GM21390 (cell line): ENCODE measurements at regions not wholly inside any gene's neighbourhood (a gene's known extent, or its start where the extent isn't known, plus 50 kb on each side); places are given as distances from the start of the nearest gene placed in this dataset.
"Not testable (repeated sequence)": the region's sequence is repeated elsewhere in the genome, so short reads cannot be mapped to it uniquely, and the experiment has no call there.

Experiments
- ATAC-seq: cut with Tn5 transposase; IDR thresholded peaks from one replicate; pipeline ENCODE4 v1.9.1; 2021; ENCODE audit not compliant: unreplicated experiment

DNA sequence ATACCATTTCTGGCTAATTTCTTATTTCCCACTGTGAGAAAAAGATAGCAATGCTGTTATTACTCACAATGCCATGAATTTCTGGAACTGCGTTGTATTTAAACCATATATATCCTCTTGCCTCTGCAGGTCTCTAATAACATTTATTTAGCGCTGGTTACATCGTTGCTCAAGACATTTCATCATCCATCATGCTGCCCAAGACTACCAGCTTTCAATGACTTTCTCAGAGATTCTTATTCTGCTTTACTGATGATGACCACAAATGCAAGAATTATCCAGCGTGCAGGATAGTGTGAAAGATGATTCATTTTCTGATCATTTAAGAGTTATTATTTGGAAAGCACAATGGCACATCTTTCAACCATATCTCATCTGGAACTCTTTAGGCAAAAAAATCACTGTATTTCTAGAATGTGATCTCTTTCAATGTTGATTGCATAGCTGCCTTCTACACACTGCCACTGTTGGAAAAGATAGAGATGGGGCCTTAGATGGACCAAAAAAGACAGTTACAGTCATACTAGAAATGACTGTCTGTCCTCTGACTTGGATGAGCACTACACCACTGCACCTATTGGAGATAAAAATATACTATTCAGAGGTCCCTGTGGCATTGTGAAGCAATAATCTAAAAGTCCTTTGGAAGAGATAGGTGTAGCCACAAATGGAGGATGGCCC is 716.1 kb downstream of the NSUN3 start:
- no peak for ATAC-seq

- no peak for ATAC-seq
Measured at GRCh38 chr3:94779699-94780098, 716.8 kb downstream of the NSUN3 start.

DNA sequence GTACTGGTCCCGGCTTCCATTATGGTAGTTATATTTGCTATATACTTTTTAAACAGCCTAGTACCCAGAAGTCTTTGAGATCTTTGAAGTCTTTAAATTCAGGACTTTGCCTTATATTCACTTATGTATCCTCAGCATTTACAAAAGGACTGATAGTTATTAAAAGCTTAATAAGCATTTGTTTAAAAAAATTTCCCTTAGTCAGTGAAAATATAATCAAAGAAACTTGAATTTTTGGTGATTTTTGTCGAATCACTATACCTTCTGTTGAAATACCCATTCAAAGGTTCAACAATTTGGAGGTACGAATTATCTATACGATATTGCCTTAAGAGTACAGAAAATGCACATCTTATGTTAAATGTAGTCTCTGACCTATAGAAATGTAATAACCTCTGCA is 721.4 kb downstream of the NSUN3 start:
- no peak for ATAC-seq

GRCh38 chr3:94787066-94787465 is 724.2 kb downstream of the NSUN3 start:
- no peak for ATAC-seq

- ATAC-seq, result no peak
Measured at GRCh38 chr3:94787734-94788270, 724.9 kb downstream of the NSUN3 start.

DNA sequence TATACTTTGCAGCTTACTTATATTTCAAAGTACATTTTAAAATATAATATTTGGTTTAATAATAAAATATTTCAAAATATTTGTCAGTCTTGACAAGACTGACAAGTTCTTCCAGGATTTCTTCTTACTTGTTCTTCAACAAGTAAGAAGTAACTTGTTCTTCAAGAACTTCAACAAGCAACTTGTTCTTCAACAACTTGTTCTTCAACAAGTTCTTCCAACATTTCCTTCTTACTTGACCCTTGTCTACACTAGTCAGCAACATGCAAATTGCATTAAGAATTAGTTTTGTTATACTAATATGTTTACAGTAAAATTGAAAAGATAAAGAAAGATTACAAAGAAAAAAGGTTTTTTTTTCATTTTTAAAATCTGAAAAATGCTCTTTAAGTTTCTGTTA is 731.7 kb downstream of the NSUN3 start:
- no peak for ATAC-seq

- no peak for ATAC-seq
Measured at GRCh38 chr3:94799420-94800060, 736.7 kb downstream of the NSUN3 start.

- no peak for ATAC-seq
Measured at GRCh38 chr3:94811836-94812235, 749.0 kb downstream of the NSUN3 start.

GRCh38 chr3:94821241-94821640 is 758.4 kb downstream of the NSUN3 start:
- no peak for ATAC-seq

GRCh38 chr3:94822298-94822697 is 759.4 kb downstream of the NSUN3 start:
- no peak for ATAC-seq

DNA sequence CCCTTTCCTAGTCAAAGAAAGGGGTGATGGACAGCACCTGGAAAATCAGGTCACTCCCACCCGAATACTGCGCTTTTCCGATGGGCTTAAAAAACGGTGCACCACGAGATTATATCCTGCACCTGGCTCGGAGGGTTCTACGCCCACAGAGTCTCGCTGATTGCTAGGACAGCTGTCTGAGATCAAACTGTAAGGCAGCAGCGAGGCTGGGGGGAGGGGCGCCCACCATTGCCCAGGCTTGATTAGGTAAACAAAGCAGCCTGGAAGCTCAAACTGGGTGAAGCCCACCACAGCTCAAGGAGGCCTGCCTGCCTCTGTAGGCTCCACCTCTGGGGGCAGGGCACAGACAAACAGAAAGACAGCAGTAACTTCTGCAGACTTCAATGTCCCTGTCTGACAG is 783.4 kb downstream of the NSUN3 start:
- ATAC-seq, result not testable (repeated sequence)

DNA sequence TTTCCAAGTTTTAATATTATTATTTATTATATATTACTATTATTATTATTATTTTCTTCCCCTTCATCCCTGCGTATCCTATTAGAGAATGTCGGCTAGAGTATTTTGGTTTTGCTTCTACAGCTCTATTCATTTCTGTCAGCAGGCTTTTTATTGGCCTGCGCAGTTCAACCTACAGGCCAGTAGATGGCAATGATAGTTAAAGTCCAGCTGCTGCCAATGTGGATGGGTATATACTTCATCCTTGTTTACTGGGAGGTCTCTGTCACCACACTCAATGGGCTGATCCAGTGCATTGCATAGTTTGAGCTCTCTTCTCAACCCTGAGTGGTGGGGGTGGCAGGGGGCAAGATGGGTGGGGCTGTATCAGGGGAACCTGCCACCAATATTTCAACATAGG is 799.8 kb downstream of the NSUN3 start:
- no peak for ATAC-seq

DNA sequence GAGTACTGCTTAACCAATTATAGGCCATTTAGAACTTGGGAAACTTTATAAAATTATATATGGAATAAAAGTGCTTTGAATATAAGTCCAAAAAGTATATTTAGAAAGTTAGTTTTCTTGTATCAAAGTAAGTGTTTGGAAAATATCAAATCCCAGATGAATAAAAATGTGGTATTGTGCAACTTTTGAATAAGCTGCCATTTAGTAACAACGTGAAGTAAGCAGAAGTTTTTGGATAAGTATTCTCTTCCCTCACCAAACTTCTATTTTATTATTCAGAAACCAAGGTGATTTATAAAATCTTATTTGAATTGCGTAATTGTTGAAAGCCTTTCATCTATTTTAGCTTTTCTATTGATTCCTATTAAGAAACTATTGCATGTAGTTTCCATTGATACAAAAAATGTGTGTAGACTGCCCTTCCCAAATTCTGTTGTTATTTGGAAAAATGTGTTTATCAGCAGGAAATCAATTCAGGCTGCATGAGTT is 806.2 kb downstream of the NSUN3 start:
- no peak for ATAC-seq

- ATAC-seq, result no peak
Measured at GRCh38 chr3:94873751-94874150, 810.9 kb downstream of the NSUN3 start.

GRCh38 chr3:94875149-94875548 is 812.3 kb downstream of the NSUN3 start:
- ATAC-seq, result no peak

GRCh38 chr3:94887065-94887464 is 824.2 kb downstream of the NSUN3 start:
- ATAC-seq, result no peak

DNA sequence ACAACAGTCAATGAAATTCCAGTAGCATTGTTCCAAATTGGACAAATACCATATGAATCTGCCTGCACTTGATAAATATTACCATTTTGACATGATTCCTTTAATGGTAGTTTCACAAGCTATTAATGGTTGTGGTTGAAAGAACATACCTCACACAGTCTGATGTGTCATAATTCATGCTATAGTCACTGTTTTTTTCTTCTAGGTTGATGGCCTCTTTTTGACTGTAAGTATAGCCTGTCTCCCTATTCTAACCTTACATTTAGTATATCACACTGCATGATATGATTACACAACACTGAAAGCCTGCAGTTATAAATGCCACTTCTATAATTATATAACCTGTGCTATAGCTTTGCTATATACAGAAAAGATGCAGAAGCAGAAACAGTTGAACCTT is 834.1 kb downstream of the NSUN3 start:
- no peak for ATAC-seq

GRCh38 chr3:94904156-94904674 is 841.4 kb downstream of the NSUN3 start:
- ATAC-seq, result no peak

GRCh38 chr3:94909726-94910125 is 846.9 kb downstream of the NSUN3 start:
- no peak for ATAC-seq

DNA sequence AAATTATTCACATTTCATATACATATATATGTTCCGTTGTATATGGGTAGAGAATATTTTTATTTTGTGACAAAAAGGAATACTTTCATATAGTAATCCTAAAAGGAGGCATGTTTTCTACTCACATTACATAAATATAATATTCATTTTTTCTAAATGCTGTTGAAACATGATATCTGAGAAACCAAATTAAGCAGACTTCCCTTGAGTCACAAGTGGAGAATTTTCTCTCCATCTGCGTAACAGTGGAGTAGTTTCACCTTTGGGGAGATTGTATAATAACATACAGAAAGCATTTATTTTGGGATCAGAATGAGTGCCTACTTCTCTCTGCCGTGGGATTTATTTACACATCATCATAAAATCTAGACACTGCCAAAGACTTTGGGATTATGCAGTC is 849.8 kb downstream of the NSUN3 start:
- ATAC-seq, result no peak

GRCh38 chr3:94927175-94927574 is 864.3 kb downstream of the NSUN3 start:
- no peak for ATAC-seq

- no peak for ATAC-seq
Measured at GRCh38 chr3:94928921-94929320, 866.1 kb downstream of the NSUN3 start.
